Heart left ventricle (tissue), 13 donors: ENCODE measurements at regions not wholly inside any gene's neighbourhood (a gene's known extent, or its start where the extent isn't known, plus 50 kb on each side); places are given as distances from the start of the nearest gene placed in this dataset.

ENCODE experiments used
- CTCF ChIP-seq, 12 donors: fragments of 200-600 bp; sonication (generic) in 4 of 12; IDR thresholded peaks; one replicate each; pipeline versions ENCODE4 v1.5.0 to v1.8.0; 2018 to 2022; ENCODE audit warnings: antibody characterized with exemption in 12 of 12, mild to moderate bottlenecking in 5 of 12
- POLR2A ChIP-seq, 2 donors: fragments of 450-650 bp; IDR thresholded peaks; one replicate each; pipeline ENCODE4 v1.6.1; 2017; ENCODE audit warnings: antibody characterized with exemption in 2 of 2, mild to moderate bottlenecking in 2 of 2, moderate library complexity in 2 of 2
- donor health status: ischemic (EF 13 %, LVEDD 7.1; RV severe dilation, severe dysfunction).
- donor health status: DM: no; HTN: yes; CAD: no.
- donor health status: DM: no; HTN: no; CAD: no.
- donor health status: ischemic (EF 25% LVEDD 6.9; RV normal size, moderate dysfunction).
- donor health status: ischemic (EF 25% LVEDD 5.7; RV mildly dilated, moderate dysfunction).
- donor health status: ischemic (EF 35%, LVEDD 5.7; RV mildly dilated, moderate dysfunction).
- donor health status: nonischemic (EF 11% LVEDD 7.7; RV severe dilation, severe dysfunction).
- donor health status: DM: yes; HTN: yes; CAD: no.
- donor health status: PGD.
- donor health status: ischemic (EF 29% LVEDD 5.4; RV normal size, mild dysfunction).
- donor health status: nonischemic (EF 23%, LVEDD 6.1; RV moderate dilation, normal function).

- no peak for TF ChIP-seq CTCF (IDR thresholded peaks at IDR 0.05)
- no peak for TF ChIP-seq POLR2A (IDR thresholded peaks at IDR 0.05)
Observed at GRCh38 chr12:31230004-31230403, 95.9 kb downstream of the SINHCAF start.
